NCI-H1694 (cell line): ENCODE measurements at regions not wholly inside any gene's neighbourhood (a gene's known extent, or its start where the extent isn't known, plus 50 kb on each side); places are given as distances from the start of the nearest gene placed in this dataset.
"Not testable (repeated sequence)": the region's sequence is repeated elsewhere in the genome, so short reads cannot be mapped to it uniquely, and the experiment has no call there.

Experiments used
- DNase-seq: peaks from one replicate; lab custom pipeline; 2025; lab: John Stamatoyannopoulos, UW

DNA sequence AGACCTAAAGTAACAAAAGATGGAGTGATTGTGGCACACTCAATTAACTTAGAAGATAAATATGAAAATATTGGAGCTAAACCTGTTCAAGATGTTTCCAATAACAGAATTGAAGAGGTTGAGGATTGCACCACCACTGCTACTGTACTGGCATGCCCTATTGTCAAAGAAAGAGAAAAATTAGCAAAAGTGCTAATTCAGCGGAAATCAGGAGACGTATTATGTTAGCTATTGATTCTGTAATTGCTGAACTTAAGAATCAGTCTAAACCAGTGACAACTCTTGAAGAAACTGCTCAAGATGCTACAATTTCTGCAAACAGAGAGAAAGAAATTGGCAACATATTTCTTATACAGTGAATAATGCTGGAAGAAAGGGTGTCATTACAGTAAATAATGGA is 754.4 kb downstream of the CDH18 start:
- DNase-seq, result no peak

GRCh38 chr5:19235101-19235584 is 752.9 kb downstream of the CDH18 start:
- DNase-seq, result no peak

GRCh38 chr5:19240170-19240569 is 747.8 kb downstream of the CDH18 start:
- DNase-seq, result no peak

DNA sequence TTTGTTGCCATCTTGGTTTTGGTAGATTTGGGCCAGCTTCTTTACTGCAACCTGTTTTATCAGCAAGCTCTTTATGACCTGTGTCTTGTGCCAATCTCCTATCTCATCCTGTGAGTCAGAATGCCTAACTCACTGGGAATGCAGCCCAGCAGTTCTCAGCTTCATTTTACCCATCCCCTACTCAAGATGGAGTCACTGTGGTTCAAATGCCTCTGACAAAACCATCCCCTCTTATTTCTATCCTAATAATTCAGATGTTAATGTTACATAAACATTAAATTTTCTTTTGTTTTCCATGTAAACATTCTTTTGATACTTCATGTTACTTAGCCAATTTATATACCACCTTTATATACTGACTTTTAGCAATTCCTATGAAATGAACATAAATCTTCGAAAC is 746.3 kb downstream of the CDH18 start:
- no peak for DNase-seq

GRCh38 chr5:19246191-19246590 is 741.8 kb downstream of the CDH18 start:
- DNase-seq, result not testable (repeated sequence)

DNA sequence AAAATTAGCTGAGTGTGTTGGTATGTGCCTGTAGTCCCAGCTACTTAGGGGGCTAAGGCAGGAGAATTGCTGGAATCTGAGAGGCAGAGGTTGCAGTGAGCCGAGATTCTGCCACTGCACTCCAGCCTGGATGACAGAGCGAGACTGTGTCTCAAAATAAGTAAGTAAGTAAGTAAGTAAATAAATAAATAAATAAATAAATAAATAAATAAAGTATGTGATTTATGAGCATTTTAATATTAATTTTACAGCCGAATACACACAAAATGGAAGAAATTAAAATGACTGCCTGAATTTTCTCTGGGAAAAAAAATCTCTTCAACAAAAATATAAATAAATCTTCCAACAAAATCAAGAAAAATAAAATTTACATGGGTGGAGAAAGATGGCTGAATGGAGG is 740.7 kb downstream of the CDH18 start:
- DNase-seq, result no peak

DNA sequence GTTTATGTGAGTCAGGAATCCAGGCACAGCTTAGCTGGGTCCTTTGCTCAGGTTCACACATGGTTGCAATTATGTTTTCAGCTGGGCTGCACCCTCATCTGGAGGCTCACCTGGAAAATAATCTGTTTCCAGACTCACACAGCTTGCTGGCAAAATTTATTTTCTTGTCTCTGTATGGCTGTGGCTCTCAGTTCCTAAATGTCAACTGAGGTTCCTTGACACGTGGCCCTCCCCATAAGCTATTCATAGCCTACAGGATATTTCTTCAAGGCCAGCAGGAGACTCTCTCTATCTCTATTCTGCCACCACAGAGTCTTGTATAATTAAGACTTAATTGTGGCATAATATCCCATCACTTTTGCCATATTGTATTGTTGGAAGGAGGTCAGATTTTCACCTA is 732.0 kb downstream of the CDH18 start:
- no peak for DNase-seq

DNA sequence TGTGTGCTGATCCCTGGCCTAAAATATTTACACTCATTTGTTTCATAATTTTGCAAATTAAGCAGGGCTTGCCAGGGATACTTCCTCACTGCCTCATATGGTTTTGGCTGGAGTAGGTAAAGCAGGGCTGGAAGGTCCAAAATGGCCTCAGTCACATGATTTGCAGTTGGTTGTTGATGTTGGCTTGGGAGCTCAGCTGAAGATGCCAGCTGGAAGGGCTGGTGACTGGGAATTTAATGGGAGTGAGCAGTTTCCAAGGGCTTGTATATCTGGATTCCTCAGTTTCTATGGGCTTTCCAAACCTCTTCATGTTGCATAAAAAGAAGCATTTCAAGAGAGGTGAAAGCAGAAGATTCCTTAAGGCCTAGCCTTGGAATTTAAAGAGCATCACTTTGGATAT is 729.3 kb downstream of the CDH18 start:
- DNase-seq, result no peak

- DNase-seq, result no peak
Measured at GRCh38 chr5:19261879-19262278, 726.1 kb downstream of the CDH18 start.

DNA sequence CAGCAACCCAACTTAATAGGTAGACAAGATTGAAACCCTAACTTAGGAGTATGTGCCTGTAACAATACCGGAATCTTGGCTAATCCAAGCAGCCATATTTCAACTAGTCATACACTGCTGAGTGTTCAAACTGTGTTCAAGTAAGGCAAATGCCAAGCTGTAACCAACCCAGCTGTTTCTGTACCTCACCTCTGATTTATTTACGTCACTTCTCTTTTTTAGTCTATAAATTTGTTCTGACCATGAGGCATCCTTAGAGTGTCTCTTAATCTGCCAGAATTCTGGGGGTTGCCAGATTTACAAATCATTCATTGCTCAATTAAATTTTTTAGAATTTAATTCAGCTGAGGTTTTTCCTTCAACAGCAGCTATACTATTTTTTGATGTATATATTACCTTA is 723.2 kb downstream of the CDH18 start:
- DNase-seq, result no peak

DNA sequence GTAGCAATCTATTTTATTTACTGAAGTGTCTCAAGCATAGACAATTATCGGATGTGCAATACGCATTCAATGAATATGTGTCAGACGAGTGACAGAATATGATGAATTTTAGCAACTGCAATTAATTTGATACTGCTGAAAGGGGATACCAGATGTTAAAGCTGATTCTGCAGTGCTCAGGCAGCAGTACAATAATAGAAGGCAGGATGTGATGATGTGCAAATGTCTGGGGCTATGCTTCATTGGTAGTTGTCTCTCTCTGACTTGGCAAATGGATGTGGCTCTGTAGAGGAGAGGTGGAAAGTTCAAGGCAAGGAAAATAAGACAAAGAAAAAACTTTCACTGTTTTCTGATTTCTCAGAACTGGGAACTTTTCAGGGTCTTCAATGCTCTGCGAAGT is 721.2 kb downstream of the CDH18 start:
- no peak for DNase-seq

DNA sequence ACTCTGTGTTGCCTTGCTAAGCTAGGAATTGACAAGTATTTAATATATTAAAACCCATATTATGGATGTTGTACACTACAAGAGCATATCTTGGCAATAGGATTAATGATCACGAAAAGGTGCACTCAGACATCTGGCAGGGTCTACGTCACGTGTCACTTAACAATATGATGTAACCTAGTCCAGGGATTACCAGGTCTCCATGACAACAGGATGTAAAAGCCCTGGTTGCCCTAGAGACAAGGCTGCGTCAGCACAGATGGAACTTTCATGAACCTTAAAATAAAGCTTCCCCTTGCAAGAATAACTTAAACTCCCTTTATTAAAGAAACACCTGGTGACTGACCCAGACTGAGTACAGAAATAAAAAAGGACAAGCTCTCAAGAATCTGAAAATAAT is 717.8 kb downstream of the CDH18 start:
- DNase-seq, result peak; percentile 22

DNA sequence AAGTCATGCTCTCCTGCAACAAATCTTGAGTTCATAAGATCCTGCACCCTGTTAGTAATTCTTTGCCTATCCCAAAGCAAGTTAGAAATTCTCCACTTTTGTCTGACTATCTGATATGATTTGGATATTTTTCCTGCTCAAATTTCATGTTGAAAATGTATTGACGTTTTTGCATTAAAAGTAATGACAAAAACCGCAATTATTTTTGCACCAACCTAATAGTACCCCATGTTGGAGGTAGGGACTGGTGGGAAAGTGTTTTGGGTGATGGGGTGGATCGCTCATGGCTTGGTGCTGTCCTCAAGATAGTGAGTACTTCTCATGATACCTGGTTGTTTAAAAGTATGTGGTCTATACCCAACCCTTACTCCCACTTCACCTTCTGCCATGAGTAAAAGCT is 713.4 kb downstream of the CDH18 start:
- DNase-seq, result no peak

- DNase-seq, result no peak
Measured at GRCh38 chr5:19285286-19285685, 702.7 kb downstream of the CDH18 start.

- DNase-seq, result not testable (repeated sequence)
Measured at GRCh38 chr5:19287548-19288277, 700.3 kb downstream of the CDH18 start.

DNA sequence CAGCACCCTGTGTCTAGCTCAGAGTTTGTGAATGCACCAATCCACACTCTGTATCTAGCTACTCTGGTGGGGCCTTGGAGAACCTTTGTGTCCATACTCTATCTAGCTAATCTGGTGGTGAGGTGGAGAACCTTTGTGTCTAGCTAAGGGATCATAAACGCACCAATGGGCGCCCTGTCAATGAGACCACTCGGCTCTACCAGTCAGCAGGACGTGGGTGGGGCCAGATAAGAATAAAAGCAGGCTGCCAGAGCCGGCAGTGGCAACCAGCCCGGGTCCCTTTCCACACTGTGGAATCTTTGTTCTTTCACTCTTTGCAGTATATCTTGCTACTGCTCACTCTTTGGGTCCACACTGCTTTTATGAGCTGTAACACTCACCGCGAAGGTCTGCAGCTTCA is 699.7 kb downstream of the CDH18 start:
- not testable (repeated sequence) for DNase-seq

GRCh38 chr5:19297934-19298333 is 690.1 kb downstream of the CDH18 start:
- DNase-seq, result no peak

DNA sequence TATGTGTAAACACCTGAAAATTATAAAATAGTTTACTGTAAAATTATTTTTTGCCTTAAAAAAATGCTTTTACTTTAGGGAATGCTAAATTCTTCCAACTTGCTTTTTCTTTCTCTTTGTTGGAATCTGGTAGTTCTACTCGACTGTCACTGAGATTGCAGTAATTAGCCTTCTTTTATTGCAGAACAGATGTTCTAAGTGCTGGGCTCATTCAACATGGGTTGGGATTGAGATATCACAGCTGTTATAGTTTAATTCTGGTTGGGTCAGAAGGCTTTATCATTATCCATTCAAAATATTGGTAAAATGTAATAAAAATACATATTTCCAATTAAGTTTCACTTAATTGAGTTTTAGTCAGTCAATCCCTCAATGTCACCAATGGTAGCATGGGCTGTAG is 686.7 kb downstream of the CDH18 start:
- no peak for DNase-seq

DNA sequence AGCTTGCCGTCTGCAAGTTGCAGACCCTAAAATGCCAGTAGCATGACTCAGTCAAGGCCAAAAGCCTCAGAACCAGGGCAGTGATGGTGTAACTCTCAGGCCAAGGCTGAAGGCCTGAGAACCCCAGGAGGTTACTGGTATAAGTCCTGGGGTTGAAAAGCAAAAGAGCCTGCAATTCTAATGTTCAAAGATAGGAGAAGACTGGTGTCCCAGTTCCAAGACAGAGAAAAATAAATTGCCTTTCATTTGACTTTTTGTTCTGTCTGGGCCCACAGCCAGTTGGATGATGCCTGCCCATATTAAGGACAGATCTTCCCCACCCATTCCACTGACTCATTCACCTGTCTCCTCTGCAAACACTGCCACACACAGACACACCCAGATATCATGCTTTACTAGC is 673.2 kb downstream of the CDH18 start:
- DNase-seq, result no peak

DNA sequence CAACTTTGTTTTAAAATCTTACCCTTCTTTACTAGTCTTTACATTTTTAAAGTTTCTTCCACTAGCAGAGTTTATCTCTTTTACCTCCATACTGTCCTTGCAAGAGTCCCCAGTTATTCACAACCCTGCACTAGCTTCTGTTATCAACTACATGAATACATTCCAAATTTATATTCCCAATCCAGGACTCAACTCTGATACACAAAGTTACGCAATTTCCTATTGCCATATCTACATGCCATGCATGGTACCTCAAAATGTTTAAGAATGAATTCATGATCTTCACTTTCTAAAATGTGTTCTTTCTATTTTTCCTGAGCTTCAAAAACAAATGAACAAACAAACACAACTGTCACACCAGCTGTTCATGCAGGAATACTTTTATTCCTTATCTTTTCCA is 668.7 kb downstream of the CDH18 start:
- no peak for DNase-seq

GRCh38 chr5:19322716-19323485 is 665.1 kb downstream of the CDH18 start:
- DNase-seq, result no peak

DNA sequence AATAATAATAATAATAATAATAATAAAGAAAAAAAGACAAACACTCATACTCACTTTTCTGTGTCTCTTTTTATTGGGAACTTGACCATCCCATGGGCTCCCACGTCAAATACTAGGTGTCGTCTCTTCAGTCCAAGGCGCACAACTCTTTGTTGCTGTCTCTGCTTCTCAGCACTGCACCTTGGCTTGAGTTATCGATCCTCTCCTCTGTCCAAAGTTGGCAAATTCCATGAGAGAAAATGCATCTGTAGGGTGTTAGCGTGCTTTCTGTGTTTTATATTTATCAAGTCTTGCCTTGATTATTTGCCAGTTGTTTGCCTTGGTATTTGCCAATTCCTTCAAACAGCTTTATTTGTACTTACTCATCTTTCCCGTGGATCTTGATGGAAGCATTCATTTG is 653.7 kb downstream of the CDH18 start:
- DNase-seq, result no peak

GRCh38 chr5:19342942-19343341 is 645.1 kb downstream of the CDH18 start:
- no peak for DNase-seq

GRCh38 chr5:19352120-19352519 is 635.9 kb downstream of the CDH18 start:
- DNase-seq, result no peak
